GM13976 (cell line): ENCODE measurements at regions not wholly inside any gene's neighbourhood (a gene's known extent, or its start where the extent isn't known, plus 50 kb on each side); places are given as distances from the start of the nearest gene placed in this dataset.

Experiments
- DNase-seq: peaks from one replicate; pipeline ENCODE4 v3.0.0; 2012; ENCODE audit warnings: low spot score
- CTCF ChIP-seq: IDR thresholded peaks from 2 replicates; pipeline ENCODE4 v1.5.1; 2012; ENCODE audit warnings: borderline replicate concordance, mild to moderate bottlenecking; ENCODE audit not compliant: insufficient read depth; ENCODE audit errors: extremely low read depth, missing control alignments, control extremely low read depth
- in situ Hi-C: fragments of 300-500 bp; cut with MboI; formaldehyde crosslinking; loops from one replicate; pipeline ENCODE4 v1.12.0; 2022; ENCODE audit warnings: low sequenced_read_pairs, mixed read lengths, inconsistent platforms; ENCODE audit not compliant: unreplicated experiment

DNA sequence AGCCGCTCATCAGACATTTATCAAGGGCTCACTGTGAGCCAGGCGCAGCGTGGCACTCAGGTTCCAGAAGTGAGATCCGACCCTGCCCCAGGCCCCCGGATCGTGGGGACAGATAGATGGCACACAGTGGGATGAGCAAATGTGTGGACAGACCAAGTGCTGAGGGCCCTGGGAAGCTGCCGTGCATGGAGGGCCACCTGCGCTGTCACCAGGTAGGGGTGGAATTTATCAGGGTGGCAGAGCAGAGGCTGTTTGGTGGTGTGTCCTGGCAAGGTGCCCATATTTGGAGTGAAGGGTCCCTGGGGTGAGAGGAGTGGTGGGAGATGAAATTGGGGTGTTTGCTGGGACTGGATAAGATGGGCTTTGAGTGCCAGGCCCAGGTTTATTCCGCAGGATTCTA is 92.8 kb upstream of the HS6ST1 start:
- in situ Hi-C loops, result no loop called here
- DNase-seq, result no peak
- TF ChIP-seq CTCF, result no peak

GRCh38 chr2:128412181-128412871 is 93.7 kb upstream of the HS6ST1 start:
- in situ Hi-C loops, result no loop called here
- no peak for DNase-seq
- TF ChIP-seq CTCF, result no peak

DNA sequence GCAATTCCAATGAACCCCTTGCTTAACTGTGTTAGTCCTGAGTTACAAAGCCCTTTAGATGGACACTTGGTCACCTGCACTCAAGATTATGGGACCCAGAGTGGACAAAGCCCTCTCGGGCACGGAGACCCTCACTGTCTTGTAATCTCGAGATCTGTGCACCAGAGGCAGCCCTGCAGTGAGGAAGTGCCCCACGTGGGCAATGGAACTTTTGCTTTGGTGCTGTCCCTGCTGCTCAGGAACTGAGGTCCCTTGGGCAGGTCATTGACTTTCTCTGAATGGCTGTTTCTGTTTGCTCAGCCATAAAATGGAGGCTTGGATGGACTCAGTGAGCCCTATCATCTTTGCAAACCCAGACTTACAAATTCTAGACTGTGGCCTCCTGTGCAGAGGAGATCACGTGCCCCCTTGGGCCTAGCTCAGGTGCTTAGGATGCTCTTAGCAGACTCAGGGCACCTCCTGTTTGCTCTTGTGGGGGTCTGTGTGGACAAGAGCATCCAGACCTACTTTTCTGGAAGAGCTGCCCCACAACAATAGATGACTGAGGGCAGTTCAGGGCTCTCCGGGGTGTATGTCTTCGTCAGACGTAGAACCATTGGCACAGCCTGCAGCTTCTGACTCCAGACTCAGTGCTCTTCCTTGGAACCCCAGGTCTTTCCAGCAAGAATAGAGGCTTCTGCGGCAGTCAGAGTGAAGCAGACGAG is 94.5 kb upstream of the HS6ST1 start:
- DNase-seq, result no peak
- no peak for TF ChIP-seq CTCF
- in situ Hi-C loops, result no loop called here

- TF ChIP-seq CTCF, result no peak
- DNase-seq, result no peak
- in situ Hi-C loops, result no loop called here
Observed at GRCh38 chr2:128413718-128414341, 95.2 kb upstream of the HS6ST1 start.

DNA sequence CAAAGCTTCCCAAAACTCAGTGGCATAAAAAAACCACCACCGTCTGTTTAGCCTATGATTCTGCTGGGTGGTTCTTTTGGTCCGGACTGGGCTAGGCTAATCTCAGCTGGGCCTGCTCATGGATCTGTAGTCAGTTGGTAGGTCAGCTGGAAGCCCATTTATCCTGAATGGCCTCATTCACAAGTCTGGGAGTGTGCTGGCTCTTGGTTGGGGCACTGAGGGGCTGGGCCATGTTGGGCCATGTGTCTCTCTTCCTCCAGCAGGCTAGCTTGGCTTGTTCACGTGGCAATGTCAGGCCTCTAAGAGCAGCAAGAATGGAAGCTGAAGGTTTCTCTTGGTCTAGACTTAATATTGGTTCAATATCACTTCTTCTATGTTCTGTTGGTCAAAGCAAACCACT is 95.7 kb upstream of the HS6ST1 start:
- DNase-seq, result no peak
- TF ChIP-seq CTCF, result no peak
- in situ Hi-C loops, result no loop called here

GRCh38 chr2:128414946-128415778 is 96.5 kb upstream of the HS6ST1 start:
- in situ Hi-C loops, result no loop called here
- TF ChIP-seq CTCF, result no peak
- DNase-seq, result no peak
